HG02943 (cell line): ENCODE measurements at regions not wholly inside any gene's neighbourhood (a gene's known extent, or its start where the extent isn't known, plus 50 kb on each side); places are given as distances from the start of the nearest gene placed in this dataset.
A peak's percentile ranks its signal among the peaks of the same experiment; 100 is the strongest.

Experiments used
- ATAC-seq: cut with Tn5 transposase; IDR thresholded peaks from one replicate; pipeline ENCODE4 v1.9.1; 2021; ENCODE audit warnings: mild to moderate bottlenecking, low read depth, moderate library complexity; ENCODE audit not compliant: unreplicated experiment

DNA sequence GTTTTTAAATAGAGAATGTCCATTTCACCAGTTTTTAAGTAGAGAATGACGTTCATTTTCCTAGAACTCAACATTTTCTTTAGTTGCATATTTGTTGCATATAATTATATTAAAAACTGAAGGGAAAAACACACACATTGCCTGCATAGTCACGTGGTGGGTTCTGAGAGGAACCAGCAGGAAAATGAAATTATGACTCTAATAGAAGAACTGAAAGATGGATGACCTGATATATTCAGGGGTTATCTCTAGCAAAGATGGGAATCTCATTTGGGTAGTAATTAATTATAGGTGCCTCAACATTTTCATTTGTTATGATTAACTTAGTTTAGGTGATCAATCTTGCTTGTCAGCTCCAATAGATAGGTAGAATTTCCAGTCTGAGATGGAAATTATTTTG is 288.3 kb downstream of the TRIB2 start:
- no peak for ATAC-seq

DNA sequence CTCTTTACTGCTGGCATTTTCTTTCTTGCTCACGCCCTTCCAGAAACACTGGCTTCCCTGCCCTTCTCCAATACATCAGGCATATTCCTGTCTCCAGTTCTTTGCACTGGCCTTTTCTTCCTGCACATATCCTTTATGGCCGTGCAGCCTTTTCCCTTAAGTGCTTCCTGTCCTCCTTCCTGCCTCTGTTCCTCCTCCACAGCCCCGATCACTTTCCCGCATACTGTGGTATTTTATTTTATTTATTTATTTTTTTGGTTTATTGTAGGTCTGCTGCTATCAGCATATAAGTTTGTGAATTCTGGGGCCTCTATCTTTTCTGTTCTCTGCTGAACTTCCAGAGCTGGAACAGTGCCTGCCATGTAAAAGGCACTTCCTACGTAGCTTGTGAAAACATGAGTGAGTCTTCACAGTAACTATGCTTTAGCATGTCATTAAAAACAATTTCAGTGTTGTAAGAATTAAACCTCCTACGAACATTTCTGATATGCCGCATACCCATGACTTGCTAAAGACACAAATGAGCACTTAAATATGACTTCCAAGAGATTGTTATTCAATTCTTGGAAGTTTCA is 289.1 kb downstream of the TRIB2 start:
- ATAC-seq, result no peak

DNA sequence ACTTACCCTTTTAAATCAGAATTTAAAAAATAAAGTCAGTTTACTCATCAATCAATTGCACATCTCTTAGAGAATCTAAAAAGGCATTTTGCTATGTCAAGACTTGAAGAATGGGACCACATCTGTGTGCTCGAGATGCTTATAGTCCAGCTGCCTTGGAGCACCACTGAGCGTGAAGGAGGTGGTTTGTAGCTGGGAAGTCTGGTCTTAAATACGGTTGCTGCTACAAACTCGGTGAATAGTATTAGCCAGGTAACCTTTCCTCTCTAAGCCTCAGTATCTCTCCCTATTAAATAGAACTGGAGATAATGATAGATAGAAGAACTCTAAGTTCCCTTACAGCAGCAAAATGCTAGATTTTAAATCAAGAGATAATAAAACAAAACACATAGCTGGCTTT is 289.7 kb downstream of the TRIB2 start:
- no peak for ATAC-seq

DNA sequence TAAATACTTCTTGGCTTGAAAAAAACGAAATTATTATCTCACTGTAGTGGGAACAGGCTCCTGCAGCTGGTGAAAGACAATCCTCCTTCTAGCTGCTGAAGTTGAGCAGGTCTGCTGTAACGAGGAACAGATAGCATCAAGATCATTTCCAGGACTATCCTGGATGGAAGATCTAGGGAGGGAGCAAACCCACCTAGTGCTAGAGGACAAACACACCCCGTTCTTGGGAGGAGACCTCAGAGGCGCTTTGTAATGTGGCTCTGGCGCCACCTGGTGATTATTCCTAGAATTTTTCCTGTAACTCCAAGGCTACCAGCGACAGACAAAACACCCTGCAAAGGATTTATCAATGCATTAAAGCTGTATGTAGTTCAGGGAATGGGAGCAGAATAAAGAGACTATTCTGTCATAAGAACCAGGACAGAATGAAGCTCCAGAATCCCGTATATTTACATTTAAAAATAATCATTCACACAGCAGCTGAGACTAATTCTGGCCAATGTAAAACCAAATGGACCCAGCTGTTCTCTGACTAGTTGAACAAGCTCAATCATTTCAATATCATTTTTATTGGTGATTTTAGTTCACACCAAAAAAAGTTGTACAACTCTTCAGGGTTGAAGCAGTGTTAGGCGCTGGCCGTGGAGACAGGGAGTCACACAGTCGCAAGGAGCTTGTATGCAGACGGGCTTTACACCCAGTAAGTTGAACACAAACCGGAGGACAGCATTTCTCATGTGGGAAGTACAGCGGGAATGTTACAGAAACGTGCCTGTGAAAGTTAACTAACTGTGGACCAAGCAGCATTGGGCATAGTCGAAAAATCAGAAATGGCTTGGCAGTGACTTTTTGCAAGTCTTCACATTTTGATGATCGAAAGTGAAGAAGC is 290.3 kb downstream of the TRIB2 start:
- ATAC-seq, result peak; percentile 75

DNA sequence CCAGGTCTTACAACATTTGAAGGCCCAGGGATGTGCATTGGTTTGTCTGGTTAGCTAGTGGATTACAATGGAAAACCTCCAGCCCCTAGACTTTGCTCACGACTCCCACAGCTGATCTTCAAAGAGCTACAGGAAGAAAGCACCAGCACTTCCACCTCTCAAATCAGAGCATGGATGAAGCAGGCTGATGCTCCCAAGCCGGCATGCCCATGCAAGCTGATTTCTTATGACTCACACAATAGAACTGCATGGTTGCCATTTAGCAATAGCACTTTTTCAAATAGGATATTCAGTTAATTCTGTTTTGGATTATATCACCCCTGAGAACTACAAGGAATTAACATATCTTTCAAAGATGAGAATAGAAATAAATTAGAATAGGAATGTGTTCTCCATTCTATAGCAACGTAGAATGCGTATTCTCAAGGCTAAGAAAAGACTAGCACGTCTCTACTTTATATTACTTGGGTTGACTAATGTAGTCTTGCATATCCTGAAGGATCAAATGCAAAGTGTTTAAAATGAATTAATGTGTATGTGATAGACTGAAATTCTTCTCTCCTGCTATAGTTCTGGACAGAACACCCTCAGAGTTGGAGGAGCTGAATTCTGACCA is 292.4 kb downstream of the TRIB2 start:
- no peak for ATAC-seq

DNA sequence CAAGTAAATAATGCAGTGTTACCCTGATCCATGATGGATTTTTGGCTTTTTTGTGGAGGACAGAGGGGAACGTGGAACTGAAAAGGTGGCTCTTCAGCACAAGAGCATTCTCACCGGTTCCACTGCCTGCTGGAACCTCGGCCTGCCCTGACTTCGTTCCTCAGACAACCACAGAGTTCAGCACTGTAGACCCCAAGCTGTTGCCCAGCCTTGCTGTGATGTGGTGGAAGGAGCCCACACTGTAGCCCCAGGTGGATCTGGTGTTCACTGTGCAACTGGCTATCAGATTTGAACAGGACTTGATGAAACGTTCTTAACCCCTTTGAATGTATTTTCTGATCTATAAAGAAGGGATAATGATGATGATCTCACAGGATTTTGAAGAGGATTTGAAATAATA is 293.5 kb downstream of the TRIB2 start:
- no peak for ATAC-seq

DNA sequence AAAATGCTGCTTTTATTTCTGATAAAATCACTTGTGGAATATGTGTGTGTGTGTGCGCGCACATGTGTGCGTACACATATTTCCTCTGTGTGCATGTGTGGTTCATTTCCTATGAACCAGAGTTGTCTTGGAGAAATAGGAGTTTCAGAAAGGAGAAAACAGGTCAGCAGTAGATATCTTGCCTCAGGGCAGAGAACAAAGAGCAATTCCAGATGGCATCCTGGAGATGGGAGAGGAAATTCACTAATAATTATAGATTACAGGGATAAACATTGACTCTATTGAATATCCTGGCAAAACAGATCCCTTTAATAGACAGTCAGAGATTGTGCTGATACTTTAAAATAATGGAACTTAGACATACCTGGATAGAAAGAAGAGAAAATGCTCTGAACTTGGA is 298.0 kb downstream of the TRIB2 start:
- ATAC-seq, result no peak

DNA sequence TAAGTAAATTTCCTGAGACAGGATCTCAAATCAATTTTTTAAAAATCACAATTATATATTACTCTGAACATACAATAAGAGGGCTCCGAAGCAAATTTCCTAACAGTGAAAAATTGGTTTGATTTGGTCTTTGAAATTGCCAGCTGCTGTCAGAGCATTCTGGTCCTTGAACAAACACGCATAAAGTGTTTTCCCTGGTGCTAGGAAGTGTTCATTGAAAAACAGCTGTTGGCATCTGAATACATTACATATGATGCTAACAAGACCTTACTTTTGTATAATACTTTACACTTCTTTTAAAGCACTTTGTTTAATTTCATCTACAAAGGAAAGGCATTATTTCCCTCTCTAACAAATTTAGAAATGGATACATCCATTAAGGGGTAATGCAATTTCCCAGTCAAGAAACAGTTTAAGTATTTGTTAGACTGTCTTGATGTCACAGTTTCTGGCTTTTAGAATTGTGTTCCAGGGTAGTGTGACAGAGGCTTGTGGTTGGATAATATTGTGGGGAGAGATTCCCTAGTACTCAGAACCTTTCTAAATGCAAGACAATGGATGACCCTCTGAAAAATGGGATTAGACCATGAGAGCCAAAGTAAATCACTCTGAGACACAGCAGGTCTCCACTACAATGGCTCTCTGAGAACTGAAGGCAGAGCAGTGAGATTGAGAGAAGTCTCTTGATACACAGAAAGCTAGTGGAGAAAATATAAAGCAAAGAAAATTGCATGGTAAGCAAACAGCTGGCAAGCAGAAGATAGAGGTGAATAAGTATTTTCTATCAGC is 299.0 kb downstream of the TRIB2 start:
- no peak for ATAC-seq

DNA sequence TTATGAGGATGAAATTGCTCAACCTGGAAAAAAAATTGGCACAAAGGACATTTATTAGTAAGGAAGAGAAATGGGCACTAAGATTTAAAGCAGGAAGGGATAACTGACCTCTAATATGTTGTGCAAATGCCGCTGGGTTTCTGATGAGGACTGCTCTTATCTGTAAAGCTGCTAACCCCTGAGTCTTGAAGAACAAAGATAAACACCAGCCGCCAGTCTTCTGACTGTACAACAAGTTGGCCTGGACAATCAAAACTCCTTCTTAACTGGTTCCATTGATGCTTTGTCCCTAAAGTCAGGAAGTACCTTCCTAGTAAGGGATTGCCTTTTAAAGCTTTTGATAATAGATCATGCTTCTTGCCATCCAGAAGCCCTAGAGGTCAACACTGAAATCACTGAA is 301.8 kb downstream of the TRIB2 start:
- no peak for ATAC-seq

DNA sequence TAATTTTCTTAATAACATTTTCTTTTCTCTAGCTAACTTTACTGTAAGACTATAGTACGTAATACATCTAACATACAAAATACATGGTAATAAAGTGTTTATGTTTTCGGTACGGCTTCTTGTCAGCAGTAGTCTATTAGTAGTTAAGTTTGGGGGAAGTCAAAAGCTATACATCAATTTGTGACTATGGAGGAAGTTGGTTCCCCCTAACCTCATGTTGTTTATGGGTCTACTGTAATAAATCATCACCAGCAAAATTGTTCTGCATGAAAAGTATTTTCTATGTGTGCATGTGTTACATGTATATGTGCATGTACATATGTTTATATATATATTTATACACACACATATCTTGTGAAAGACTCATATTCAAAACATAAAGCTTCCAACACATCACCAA is 303.0 kb downstream of the TRIB2 start:
- no peak for ATAC-seq

DNA sequence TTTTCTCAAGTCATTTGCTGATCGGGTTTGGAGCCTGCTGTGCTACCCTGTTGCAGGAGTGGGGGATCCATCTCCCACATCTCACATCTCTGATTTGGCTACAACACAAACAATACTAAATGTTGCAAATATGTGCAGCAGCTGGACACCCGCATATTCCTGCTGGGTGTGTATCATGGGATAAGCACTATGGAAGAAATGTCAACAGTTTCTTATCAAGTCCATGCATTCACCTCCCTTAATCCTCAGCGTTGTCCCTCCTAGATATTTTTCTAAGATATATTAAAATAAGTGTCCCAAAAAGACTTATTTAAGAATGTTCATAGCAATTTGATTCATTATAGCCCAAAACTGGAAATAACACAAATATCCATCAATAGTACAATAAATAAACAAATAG is 303.7 kb downstream of the TRIB2 start:
- no peak for ATAC-seq

DNA sequence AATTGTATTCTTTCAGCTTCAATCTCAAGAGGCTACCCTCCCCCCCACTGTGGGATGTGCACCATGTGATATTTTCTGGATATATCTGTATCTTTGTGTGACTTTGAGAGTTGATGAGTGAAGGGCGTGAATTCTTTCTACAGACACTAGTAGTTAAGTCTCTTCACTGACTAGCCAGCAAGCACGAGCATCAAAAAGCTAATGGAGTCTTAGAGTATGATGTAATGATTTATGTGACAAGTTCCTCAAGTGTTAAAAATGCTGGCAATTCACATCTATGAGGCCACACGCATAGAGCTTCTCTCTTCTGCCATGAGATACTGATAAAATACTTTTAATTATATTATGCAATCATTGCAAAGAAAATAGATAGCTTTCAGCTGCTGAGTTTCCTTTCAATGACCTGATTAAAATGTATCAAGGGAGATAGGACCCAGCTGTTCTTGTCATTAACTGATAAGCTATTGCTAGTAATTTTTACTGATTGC is 304.8 kb downstream of the TRIB2 start:
- no peak for ATAC-seq

DNA sequence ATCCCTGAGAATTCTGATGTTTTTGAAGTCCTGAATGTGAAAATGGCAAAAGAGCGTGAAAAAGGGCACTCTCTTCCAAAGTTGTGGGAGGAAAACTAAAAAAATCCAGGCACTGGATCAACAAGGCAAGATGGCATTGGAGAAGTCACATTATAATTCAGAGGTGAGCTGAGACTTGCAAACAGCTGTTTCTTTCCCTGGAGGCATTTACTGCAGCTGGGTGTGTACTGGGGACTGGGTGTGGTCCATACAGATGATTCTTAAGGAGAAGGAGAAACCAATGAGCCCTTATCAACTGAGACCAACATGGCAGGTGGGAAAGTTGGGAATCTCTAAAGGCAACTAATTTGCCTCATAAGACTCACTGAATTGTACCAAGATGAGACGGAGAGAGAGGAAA is 313.9 kb downstream of the TRIB2 start:
- ATAC-seq, result no peak

DNA sequence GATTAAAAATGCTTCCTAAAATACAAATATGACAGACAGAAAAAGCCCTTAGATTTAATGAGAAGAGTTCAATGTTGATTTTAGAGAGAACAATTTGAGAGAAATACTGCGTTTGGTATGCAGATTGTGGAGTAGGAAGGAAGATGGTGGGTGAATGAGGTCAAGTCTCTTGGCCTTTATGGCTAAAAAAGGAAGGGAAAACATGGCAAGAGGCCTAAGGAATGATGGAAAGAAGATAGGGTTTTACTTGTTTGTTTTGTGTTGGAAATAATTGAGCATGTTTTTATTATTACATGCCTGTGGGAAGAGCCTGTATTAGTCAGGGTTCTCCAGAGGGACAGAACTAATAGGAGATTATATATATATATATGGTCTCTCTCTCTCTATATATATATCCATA is 318.1 kb downstream of the TRIB2 start:
- no peak for ATAC-seq

DNA sequence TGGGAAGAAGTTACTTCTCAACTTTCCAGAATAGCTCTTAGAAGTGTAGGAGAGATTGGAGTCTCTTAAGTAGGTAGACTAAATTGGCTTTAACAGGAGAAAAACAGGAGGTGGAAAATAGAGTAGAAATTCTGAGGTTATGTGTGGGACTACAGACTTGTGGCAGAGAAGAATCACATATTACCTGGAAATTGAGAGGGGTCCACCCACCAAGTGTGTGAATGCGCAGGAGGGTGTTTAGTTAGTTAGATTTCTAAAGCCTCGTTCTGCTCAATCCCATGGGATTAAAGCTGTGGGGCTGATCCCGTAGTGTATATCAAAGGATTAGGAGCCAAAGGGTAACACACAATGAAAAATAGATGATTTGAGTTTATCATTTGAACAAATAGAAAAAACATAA is 319.1 kb downstream of the TRIB2 start:
- no peak for ATAC-seq

DNA sequence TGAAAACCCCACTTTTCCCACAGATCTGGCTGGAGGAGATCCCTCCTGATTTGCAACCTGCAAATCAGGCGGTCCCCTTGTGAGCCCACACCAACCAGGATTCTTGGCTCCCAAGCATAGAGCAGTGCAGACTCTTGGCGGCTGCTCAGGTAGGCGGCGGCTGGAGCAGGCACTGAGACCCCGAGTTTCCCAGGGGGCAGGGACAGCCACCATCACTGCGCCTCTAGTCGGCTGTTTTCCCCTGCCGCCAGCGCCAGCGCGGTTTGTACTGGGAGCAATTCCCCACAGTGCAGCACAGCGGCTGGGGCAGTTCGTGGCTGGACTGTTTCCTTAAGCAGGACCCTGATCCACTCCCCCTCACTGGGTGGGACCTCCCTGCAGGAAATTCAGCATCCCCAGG is 323.3 kb downstream of the TRIB2 start:
- no peak for ATAC-seq

DNA sequence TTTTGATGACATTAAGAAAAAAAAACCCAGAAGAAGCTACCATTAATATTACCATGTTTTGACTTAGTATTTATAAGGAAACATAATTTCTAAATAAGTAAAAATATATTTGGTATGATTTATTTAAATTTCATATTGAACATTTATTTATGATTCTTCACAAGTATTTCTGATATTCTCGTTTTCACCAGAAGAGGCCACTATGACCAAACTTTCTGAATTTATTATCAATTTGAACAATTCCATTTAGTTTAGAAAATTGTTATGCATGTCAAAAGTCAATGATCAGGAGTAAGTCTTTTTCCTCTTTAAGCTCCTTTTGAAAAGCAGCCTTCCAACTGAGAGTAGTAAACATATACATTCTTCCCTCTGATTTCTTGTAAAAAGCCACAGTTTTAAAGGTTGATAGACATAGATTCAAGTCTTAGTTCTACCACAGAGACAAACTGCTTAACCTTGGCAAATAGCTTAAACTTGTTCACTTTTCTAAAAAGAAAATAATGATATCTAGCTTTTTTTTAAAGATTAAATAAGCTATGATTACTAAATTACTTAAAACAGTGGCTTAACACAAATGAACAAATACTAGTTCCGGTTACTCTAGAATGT is 329.9 kb downstream of the TRIB2 start:
- no peak for ATAC-seq

DNA sequence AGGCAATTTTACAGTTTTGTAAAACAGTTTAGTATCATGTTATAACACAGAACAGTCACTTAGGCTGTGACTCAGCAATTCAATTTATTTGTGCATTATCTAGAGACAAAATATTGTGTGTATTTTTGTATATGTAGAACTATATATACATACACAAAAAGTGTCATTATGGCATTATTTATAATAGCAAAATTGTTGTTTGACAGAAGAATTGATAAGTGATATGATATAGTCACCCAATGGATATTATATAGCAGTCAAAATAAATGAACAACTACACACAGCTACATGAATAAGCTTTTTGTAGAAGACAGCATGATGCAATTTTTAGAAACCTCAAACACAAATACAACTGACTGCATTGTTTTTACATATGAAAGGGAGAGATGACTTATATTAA is 334.0 kb downstream of the TRIB2 start:
- no peak for ATAC-seq

DNA sequence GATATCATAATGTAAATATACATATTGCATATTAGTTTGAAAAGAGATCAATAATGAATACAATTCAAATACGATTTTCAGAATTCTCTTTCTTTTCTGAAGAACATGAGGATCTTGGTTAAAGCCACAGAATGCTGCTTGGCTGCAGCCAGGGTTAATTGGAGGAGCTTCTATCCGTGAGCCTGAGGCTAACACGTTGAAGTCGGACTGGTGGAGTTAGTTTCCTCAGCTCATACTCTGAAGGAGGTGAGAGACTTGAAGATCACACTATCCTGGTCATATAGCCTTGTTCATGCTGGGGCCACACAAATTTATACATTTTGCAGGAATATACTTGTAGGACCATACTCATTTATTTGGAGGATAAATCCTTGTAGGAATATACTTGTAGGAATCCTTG is 335.8 kb downstream of the TRIB2 start:
- ATAC-seq, result no peak

DNA sequence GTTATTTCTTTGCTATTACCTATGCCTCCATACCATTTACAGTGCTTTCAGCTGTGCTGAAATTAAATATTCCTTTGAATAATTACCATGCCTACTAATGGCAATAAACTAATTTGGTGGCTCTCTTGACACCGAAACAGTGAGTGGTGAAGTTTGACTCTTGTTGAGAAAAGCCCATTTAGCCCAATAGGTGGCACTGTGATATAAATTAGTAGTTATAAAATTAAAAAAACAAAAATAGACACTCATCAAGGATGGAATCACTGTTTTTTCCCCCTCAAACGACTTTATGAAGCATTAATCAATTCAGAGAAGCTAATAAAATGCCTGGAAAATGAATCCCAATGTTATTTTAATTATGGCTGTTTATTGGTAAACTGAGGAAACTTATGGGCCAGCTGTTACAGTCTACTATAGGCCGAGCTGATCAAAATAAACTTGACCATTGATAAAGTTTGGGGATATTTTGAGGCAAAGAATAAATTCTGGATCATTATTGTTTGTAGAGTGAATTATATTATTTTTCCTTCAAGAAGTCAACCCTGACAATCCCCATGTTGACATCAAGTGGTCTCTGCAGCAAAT is 339.6 kb downstream of the TRIB2 start:
- ATAC-seq, result no peak
